Smooth muscle cell of the brain vasculature (primary cell): ENCODE measurements at regions not wholly inside any gene's neighbourhood (a gene's known extent, or its start where the extent isn't known, plus 50 kb on each side); places are given as distances from the start of the nearest gene placed in this dataset.
A peak's percentile ranks its signal among the peaks of the same experiment; 100 is the strongest.
"Not testable (repeated sequence)": the region's sequence is repeated elsewhere in the genome, so short reads cannot be mapped to it uniquely, and the experiment has no call there.

Source experiments
- DNase-seq: peaks from one replicate; pipeline ENCODE4 v3.0.0-alpha.2; 2012; ENCODE audit warnings: low read depth, low spot score

GRCh38 chr5:101751105-101751504, 545.0 kb downstream of the SLCO4C1 start:
- no peak for DNase-seq

DNA sequence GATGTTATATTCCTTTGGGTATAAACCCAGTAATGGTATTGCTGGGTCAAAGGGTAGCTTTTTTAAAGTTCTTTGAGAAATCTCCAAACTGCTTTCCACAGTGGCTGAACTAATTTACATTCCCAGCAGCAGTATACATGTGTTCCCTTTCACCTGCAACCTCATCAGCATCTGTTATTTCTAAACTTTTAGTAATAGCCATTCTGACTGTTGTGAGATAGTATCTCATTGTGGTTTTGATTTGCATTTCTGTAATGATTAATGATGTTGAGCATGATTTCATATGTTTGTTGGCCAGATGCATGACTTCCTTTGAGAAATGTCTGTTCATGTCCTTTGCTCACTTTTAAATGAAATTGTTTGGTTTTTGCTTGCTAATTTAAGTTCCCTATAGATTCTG, 553.1 kb downstream of the SLCO4C1 start:
- DNase-seq: not testable (repeated sequence)

GRCh38 chr5:101728933-101729332, 567.2 kb downstream of the SLCO4C1 start:
- DNase-seq: no peak

DNA sequence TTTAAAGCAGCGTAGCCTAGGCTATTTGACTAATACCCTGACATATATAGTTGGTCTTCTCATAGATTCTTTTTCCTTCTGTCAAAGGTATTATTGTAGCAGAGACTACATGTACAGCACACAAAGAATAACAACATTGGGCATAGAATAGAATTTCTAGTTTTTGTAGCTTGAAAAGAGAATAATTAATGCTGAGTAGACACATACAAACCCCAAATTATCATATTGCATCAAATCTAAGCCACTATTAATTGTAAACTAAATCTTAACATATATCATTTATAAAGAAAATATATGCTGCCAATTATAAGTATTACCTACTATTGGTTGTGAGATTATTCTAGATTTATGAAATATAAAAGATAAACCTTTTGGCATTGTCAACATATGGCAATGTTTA, 574.5 kb downstream of the SLCO4C1 start:
- no peak for DNase-seq

- no peak for DNase-seq
These were observed 576.1 kb downstream of the SLCO4C1 start for GRCh38 chr5:101720033-101720432.

DNA sequence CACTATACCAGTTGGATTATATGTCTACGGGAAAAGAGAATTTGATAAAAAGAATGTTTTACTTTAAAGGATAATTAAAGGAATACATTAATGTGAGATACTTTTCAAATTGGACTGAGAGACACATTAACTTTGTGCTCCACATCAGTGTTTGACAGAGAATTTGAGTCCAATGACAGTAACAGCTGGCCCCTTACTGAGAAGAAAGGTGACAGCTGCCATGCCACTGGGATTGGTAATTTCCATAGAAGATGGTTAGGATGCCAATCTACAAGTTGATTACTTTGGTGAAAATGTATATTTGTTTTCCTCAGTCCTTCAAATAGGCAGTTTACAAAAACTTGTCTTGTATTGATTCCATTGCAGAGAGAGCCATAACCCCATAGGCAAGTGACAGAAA, 578.4 kb downstream of the SLCO4C1 start:
- DNase-seq: no peak

GRCh38 chr5:101716941-101717340, 579.1 kb downstream of the SLCO4C1 start:
- no peak for DNase-seq

DNA sequence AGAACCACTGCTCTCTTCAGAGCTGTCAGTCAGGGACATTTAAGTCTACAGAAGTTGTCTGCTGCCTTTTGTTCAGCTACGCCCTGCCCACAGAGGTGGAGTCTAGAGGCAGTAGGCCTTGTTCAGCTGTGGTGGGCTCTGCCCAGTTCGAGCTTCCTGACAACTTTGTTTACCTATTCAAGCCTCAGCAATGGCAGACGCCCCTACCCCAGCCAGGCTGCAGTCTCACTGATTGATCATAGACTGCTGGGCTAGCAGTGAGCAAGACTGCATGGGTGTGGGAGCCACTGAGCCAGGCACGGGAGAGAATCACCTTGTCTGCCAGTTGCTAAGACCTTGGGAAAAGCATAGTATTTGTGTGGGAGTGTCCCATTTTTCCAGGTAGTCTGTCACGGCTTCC, 580.3 kb downstream of the SLCO4C1 start:
- DNase-seq: not testable (repeated sequence)

- no peak for DNase-seq
These were observed 606.8 kb downstream of the SLCO4C1 start for GRCh38 chr5:101689306-101689705.

DNA sequence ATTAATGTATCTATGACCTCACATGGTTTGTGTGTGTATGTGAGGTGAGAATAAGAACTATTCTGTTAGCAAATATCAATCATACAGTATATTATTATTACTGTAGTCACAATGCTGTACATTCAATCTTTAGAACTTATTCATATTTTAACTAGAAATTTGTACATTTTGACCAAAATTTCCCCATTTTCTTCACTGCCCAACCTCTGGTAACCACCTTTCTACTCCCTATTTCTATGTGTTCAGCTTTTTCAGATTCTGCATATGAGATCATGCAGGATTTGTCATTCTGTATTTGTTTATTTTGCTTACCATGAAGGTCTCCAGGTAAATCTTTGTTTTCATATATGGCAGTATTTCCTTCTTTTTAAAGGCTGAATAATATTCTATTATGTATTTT, 607.9 kb downstream of the SLCO4C1 start:
- no peak for DNase-seq

GRCh38 chr5:101687349-101687985, 608.6 kb downstream of the SLCO4C1 start:
- DNase-seq: no peak

DNA sequence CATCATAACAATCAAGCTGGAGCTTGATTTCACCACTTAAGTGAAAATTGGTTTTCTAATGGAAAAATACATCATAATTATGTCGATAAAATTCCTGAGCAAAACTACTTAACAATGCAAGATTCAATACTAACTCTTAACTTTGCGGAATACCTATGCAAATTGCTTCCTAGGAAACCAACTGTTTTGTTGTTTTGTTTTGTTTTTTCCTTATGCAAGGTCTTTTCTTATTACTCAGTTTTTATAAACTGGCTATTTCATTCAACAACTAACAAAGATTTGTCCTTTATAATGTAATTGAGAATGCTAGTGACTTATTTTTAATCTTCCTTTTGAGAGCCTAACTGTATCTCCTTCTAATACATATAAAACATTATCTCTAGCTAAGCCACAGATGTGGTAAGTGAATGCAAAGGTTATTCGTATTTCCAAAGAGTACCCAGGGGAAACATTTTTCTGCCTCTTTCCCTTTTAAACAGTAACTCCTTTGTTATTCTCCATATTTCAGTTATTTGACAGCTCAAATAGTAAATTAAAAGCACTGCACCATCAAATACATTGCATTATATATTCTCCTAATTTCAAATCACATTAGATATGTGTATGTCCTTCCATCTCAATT, 609.4 kb downstream of the SLCO4C1 start:
- DNase-seq: no peak

GRCh38 chr5:101679816-101680215, 616.3 kb downstream of the SLCO4C1 start:
- no peak for DNase-seq

DNA sequence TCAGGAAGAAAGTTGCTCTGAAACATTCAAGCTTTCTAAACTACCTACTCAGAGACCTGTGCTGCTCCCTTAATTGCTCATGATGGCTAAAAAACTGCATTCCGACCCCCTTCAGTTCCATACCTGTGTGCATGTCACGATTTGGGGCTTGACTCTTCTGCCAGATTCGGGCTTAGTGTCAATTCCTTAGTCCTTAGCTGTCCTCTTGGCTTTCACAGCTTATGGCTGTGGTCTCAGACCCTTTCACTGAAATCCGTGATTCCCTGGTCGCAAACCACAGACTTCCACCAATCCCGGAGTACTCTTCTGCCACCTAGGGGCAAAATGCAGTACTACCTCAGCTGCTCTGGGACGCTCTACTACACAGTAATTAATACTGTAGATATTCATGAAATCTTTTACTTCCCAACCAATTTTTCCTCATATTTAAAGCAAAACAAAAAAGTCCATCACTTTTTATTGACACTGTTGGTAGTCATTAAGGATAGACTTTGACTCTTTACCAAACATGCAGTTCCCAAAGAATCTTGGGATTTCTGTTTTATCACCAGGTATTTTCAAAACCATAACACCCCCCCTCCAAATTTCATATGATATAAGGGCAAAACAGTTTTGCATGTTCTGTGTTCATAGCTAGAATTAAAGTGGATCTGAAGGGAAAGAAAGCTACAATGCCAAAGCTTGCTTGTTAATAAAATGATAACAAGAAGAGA, 617.4 kb downstream of the SLCO4C1 start:
- DNase-seq: peak; percentile 23

DNA sequence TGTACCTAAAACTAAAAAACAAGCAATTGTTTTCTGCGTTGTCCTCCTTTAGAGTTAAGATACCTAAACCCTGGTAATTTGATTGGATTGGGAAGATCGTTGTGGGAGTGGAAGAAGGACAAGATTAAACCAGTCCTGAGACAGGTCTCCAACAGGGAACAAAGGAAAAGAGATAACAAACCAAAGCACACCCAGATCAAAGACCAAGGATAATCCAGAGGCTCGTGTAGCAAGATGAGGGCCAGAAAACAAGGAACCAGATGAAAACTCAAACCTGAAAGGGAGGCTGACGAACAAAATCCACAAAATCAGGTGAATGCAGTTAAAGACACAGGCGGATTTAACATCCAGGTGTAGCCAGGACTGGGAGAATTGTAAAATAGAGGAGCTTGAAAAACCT, 618.1 kb downstream of the SLCO4C1 start:
- no peak for DNase-seq

- DNase-seq: no peak
These were observed 619.4 kb downstream of the SLCO4C1 start for GRCh38 chr5:101676646-101677045.

DNA sequence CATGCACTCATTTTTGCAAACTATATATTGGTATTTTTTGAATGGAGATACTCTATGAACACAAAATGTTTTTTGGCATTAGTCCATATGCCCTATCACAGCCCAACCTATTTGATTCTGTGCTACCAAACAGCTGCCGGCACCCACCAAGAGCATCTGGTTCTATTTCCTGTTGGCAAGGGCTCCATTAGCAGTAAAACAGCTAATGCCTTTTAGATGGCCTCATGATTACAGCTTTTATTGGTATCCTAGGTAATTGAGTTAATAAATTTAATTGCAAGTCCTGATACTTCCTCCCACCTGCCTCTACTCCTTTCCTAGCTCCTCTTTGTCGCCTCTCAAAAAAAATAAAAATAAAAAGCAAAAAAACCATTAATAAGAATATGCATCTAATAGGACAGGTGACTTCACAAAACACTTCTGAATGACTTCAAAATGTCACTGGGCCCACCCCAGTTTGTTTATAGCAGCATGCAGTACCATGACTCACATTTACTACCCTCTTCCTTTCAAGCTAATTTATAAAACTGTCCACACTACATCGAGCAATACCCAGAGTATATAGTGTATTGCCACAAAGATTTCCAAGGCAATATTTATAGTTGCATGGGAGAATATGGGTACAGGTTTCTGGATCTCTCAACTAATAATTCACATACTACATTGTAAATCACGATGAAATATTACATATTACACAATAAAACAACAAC, 620.4 kb downstream of the SLCO4C1 start:
- no peak for DNase-seq

DNA sequence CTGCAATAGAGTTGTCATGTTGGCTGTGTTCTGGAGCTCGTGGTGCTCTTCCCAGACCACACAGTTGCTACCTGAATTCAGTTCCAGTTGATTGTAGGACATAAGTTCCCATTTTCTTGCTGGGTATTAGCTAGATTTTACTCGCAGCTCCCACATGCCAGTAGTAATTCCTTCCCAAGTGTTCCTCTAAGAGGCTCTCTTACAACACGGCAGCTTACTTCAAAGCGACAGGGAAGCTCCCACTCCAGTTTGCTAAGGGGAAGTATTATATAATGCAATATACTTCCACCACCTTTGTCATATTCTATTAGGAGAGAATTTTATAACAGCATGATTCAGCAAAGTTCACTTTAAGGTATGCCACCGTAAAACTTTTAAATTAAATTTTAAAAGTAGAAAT, 623.0 kb downstream of the SLCO4C1 start:
- DNase-seq: no peak

- DNase-seq: no peak
These were observed 631.9 kb downstream of the SLCO4C1 start for GRCh38 chr5:101664071-101664791.

GRCh38 chr5:101663543-101663942, 632.5 kb downstream of the SLCO4C1 start:
- DNase-seq: no peak

DNA sequence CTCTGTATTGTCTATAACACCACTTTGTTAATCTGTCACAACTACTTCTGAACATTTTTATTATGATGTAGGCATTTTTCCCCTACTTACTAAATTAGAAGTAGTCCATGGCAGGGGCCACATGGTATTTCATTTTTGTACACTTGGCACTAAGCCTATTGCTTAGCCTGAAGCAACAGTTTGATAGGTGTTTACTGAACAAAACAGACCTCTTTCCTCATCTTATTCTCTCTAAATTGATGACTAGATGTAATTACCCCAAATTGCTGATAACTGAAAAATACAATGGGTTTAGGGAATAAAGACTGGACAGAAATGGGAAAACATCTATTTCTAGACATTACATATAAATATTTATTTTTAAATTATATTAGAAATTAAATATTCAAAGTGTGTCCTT, 633.8 kb downstream of the SLCO4C1 start:
- DNase-seq: no peak

- no peak for DNase-seq
These were observed 637.7 kb downstream of the SLCO4C1 start for GRCh38 chr5:101658433-101658832.
